OCI-LY1 (cell line): ENCODE measurements at regions not wholly inside any gene's neighbourhood (a gene's known extent, or its start where the extent isn't known, plus 50 kb on each side); places are given as distances from the start of the nearest gene placed in this dataset.

Experiments
- H2AFZ ChIP-seq: fragments of 200-600 bp; sonication (generic), shearing (Covaris generic); 2 replicates; pipeline ENCODE4 v1.6.0; 2014; ENCODE audit warnings: antibody characterized with exemption, mild to moderate bottlenecking, low read length
- H3F3A ChIP-seq: fragments of 200-600 bp; sonication (generic), shearing (Covaris generic); 2 replicates; pipeline ENCODE4 v1.6.0; 2014; ENCODE audit warnings: mild to moderate bottlenecking, antibody characterized with exemption, low read length, moderate library complexity; ENCODE audit not compliant: insufficient read depth
- H3K27ac ChIP-seq: fragments of 200-600 bp; sonication (generic); 2 replicates; pipeline ENCODE4 v1.5.1; 2014; ENCODE audit warnings: low read length, mixed run types, mild to moderate bottlenecking, low read depth; ENCODE audit not compliant: poor library complexity, severe bottlenecking
- H3K27me3 ChIP-seq: fragments of 200-600 bp; sonication (generic); 2 replicates; pipeline ENCODE4 v1.6.0; 2014; ENCODE audit warnings: antibody characterized with exemption, mild to moderate bottlenecking, low read length, moderate library complexity; ENCODE audit not compliant: insufficient read depth
- H3K36me3 ChIP-seq: fragments of 200-600 bp; sonication (generic); 2 replicates; pipeline ENCODE4 v1.6.1; 2014; ENCODE audit warnings: mild to moderate bottlenecking, antibody characterized with exemption, low read length, moderate library complexity, mixed read lengths; ENCODE audit not compliant: insufficient read depth
- H3K4me1 ChIP-seq: fragments of 200-600 bp; sonication (generic); 2 replicates; pipeline ENCODE4 v1.5.1; 2014; ENCODE audit warnings: mild to moderate bottlenecking, low read length, moderate library complexity; ENCODE audit not compliant: insufficient read depth, severe bottlenecking
- H3K4me2 ChIP-seq: fragments of 200-600 bp; sonication (generic), shearing (Covaris generic); 2 replicates; pipeline ENCODE4 v1.6.1; 2014; ENCODE audit warnings: low read length
- H3K4me3 ChIP-seq: fragments of 200-600 bp; sonication (generic); 2 replicates; pipeline ENCODE4 v1.5.1; 2014; ENCODE audit warnings: low read length, low read depth, mild to moderate bottlenecking, mixed read lengths; ENCODE audit not compliant: poor library complexity, severe bottlenecking
- H3K79me2 ChIP-seq: fragments of 200-600 bp; shearing (Covaris generic); 2 replicates; pipeline ENCODE4 v1.6.1; 2016; ENCODE audit warnings: mixed run types, low read length, mixed read lengths; ENCODE audit not compliant: insufficient read depth
- H3K9ac ChIP-seq: fragments of 200-600 bp; sonication (generic), shearing (Covaris generic); 2 replicates; pipeline ENCODE4 v1.6.1; 2014; ENCODE audit warnings: mild to moderate bottlenecking, low read length, mixed read lengths
- H3K9me2 ChIP-seq: fragments of 200-600 bp; sonication (generic), shearing (Covaris generic); 2 replicates; pipeline ENCODE4 v1.6.1; 2014; ENCODE audit warnings: low read depth, mild to moderate bottlenecking, low read length, mixed read lengths
- H3K9me3 ChIP-seq: fragments of 200-600 bp; shearing (Covaris generic); 2 replicates; pipeline ENCODE4 v1.6.1; 2014; ENCODE audit warnings: low read length, mixed read lengths
- H4K20me1 ChIP-seq: fragments of 200-600 bp; sonication (generic), shearing (Covaris generic); 2 replicates; pipeline ENCODE4 v1.6.0; 2016; ENCODE audit warnings: mild to moderate bottlenecking, low read length; ENCODE audit not compliant: insufficient read depth
- CTCF ChIP-seq: fragments of 200-600 bp; sonication (generic), shearing (Covaris generic); IDR thresholded peaks from 2 replicates; pipeline ENCODE4 v1.5.1; 2017; ENCODE audit warnings: mild to moderate bottlenecking, antibody characterized with exemption, low read length, moderate library complexity, mixed read lengths
- EZH2 ChIP-seq: fragments of 200-600 bp; sonication (generic), shearing (Covaris generic); IDR thresholded peaks from 2 replicates; pipeline ENCODE4 v1.8.0; 2017; ENCODE audit warnings: borderline replicate concordance, mixed run types, mild to moderate bottlenecking, antibody characterized with exemption, low read length, moderate library complexity, mixed read lengths

GRCh38 chr20:48288930-48289507 lies 503.7 kb upstream of the SULF2 start:
- Histone ChIP-seq H3K36me3 (no peaks in the 10 kb centered on the region), H3K27me3 (no peaks in the 10 kb centered on the region; the same call in 1 of the 2 replicates), H3K4me3 (no peak overlapping the region), H3K4me1 (no peaks in the 10 kb centered on the region), H3F3A (no peaks in the 10 kb centered on the region), H3K27ac (no peak overlapping the region), H3K9me3 (no peaks in the 10 kb centered on the region), H3K9me2 (no peaks in the 10 kb centered on the region), H3K4me2 (no peak overlapping the region), H2AFZ (no peak overlapping the region), H4K20me1 (no peaks in the 10 kb centered on the region), H3K9ac (no peak overlapping the region), H3K79me2 (no peaks in the 10 kb centered on the region)
- TF ChIP-seq EZH2 (no peak), CTCF (no peak)

GRCh38 chr20:48287552-48288170 lies 502.4 kb upstream of the SULF2 start:
- Histone ChIP-seq H3F3A (no peaks in the 10 kb centered on the region), H3K36me3 (no peaks in the 10 kb centered on the region), H3K27me3 (no peaks in the 10 kb centered on the region; the same call in 1 of the 2 replicates), H3K9me2 (no peaks in the 10 kb centered on the region), H3K9ac (no peak overlapping the region), H3K4me2 (no peak overlapping the region), H4K20me1 (no peaks in the 10 kb centered on the region), H3K4me3 (no peak overlapping the region), H3K4me1 (no peaks in the 10 kb centered on the region), H2AFZ (no peak overlapping the region), H3K27ac (no peak overlapping the region), H3K79me2 (no peaks in the 10 kb centered on the region), H3K9me3 (no peaks in the 10 kb centered on the region)
- no peak for TF ChIP-seq CTCF
- no peak for TF ChIP-seq EZH2

GRCh38 chr20:48287021-48287494 lies 501.8 kb upstream of the SULF2 start:
- Histone ChIP-seq H2AFZ (no peak overlapping the region), H3F3A (no peaks in the 10 kb centered on the region), H3K27ac (no peak overlapping the region), H3K4me3 (no peak overlapping the region), H4K20me1 (no peaks in the 10 kb centered on the region), H3K9me2 (no peaks in the 10 kb centered on the region), H3K27me3 (no peaks in the 10 kb centered on the region), H3K36me3 (no peaks in the 10 kb centered on the region), H3K9ac (no peak overlapping the region), H3K4me1 (no peaks in the 10 kb centered on the region), H3K4me2 (no peak overlapping the region), H3K79me2 (no peaks in the 10 kb centered on the region), H3K9me3 (no peaks in the 10 kb centered on the region)
- no peak for TF ChIP-seq EZH2
- TF ChIP-seq CTCF = no peak
